C4-2B (cell line): ENCODE measurements at regions not wholly inside any gene's neighbourhood (a gene's known extent, or its start where the extent isn't known, plus 50 kb on each side); places are given as distances from the start of the nearest gene placed in this dataset.

ENCODE experiments used
- CTCF ChIP-seq: fragments of 450-650 bp; conservative IDR thresholded peaks from 2 replicates; pipeline ENCODE4 v1.5.1; 2017; ENCODE audit warnings: mild to moderate bottlenecking
- ZFX ChIP-seq: fragments of 450-650 bp; IDR thresholded peaks from 2 replicates; pipeline ENCODE4 v1.6.1; 2017

GRCh38 chrX:40281336-40282005, 183.7 kb upstream of the BCOR start:
- TF ChIP-seq CTCF (no peak), ZFX (no peak)
